ENCODE measurements at regions not wholly inside any gene's neighbourhood (a gene's known extent, or its start where the extent isn't known, plus 50 kb on each side); places are given as distances from the start of the nearest gene placed in this dataset.
A peak's percentile ranks its signal among the peaks of the same experiment; 100 is the strongest.
"Not testable (repeated sequence)": the region's sequence is repeated elsewhere in the genome, so short reads cannot be mapped to it uniquely, and the experiment has no call there.

DNA sequence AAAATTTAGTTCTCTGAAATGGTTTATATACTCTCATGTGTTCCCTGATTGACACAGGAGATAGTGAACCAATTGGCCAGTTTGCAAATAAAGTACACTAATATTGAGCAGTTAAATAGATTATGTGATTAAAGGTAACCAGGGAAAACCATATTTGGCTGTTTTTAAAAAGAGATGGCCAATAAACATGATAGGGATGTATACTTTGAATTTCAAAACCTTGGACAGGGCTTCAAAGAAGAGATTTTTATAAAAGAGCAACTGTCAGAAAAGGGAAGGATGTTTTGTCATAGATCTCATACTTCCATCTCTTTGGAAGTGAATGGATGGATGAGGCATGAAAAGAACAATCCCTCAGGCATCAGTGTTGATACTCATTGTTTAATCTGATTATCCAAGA is 825.3 kb downstream of the STIM2 start:
- TF ChIP-seq, protein P1, sequence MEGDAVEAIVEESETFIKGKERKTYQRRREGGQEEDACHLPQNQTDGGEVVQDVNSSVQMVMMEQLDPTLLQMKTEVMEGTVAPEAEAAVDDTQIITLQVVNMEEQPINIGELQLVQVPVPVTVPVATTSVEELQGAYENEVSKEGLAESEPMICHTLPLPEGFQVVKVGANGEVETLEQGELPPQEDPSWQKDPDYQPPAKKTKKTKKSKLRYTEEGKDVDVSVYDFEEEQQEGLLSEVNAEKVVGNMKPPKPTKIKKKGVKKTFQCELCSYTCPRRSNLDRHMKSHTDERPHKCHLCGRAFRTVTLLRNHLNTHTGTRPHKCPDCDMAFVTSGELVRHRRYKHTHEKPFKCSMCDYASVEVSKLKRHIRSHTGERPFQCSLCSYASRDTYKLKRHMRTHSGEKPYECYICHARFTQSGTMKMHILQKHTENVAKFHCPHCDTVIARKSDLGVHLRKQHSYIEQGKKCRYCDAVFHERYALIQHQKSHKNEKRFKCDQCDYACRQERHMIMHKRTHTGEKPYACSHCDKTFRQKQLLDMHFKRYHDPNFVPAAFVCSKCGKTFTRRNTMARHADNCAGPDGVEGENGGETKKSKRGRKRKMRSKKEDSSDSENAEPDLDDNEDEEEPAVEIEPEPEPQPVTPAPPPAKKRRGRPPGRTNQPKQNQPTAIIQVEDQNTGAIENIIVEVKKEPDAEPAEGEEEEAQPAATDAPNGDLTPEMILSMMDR (IDR thresholded peaks at IDR 0.05; ENCODE audit: low read depth, low read length, missing control alignments), result no peak
- in situ Hi-C loops (cut with HindIII; ENCODE audit: low sequenced_read_pairs), result no loop called here
- H3K4me3 ChIP-seq (ENCODE audit: low read depth, low read length), result no peak overlapping the region
- no peak for DNase-seq (ENCODE audit: low read depth)

DNA sequence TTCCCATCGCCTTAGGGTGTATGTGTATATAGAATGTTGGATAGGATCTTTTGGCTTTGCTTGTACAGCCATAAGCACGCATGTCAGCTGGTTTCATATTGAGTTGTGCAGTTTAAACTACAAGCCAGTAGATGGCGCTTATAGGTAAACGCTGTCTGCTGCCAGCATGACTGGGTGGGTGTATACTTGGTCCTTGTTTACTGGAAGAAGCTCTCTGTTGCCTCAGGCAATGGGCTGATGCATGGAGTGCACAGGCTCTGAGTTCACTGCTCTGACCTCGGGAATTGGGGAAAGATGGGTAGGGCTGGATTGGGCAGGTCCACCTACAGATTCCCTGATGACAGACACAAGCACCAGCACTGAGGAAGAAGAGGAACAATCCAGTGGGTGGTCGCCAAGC is 831.5 kb downstream of the STIM2 start:
- in situ Hi-C loops (cut with HindIII; ENCODE audit: low sequenced_read_pairs), result no loop called here
- TF ChIP-seq, protein P1 (IDR thresholded peaks at IDR 0.05; ENCODE audit: low read depth, low read length, missing control alignments), result peak; percentile 50
- DNase-seq (ENCODE audit: low read depth), result no peak
- no peak overlapping the region for H3K4me3 ChIP-seq (ENCODE audit: low read depth, low read length)

DNA sequence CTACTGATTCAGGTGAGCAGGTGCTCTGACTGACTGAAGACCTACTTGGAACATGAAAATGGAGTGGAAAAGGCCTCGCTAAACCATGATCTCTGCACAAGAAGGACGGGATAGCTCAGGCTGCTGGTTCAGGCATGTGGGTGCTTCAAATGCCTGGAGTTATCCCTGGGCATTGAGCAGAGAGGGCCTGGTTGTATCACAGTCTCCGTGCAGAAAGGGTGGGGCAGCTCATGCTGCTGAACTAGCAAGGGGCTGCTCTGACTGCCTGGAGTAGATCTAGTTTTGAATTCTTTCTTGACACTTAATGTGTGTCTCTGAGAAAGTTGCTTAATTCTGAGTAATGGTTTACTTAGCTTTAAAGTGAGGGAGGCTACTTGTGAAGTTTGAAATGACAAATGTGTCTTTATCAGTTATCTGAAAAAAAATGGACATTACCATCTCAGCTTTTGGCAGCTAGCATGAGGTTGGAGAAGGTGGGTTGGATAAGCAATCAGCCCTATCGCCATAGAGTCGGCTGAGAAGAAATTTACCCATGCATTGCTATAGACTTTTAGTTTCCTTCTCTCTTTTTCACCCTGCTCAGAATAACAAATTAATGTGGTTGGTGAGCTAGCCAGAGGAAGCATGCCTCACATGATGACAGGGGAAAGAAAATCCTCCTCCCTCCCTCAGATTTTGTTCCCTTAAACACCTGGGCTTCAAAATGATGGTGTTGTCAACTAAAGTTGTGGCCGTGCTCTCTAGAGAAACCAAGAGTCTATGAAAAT is 832.4 kb downstream of the STIM2 start:
- in situ Hi-C loops (cut with HindIII; ENCODE audit: low sequenced_read_pairs), result no loop called here
- TF ChIP-seq, protein P1 (IDR thresholded peaks at IDR 0.05; ENCODE audit: low read depth, low read length, missing control alignments), result no peak
- no peak for DNase-seq (ENCODE audit: low read depth)
- no peak overlapping the region for H3K4me3 ChIP-seq (ENCODE audit: low read depth, low read length)

DNA sequence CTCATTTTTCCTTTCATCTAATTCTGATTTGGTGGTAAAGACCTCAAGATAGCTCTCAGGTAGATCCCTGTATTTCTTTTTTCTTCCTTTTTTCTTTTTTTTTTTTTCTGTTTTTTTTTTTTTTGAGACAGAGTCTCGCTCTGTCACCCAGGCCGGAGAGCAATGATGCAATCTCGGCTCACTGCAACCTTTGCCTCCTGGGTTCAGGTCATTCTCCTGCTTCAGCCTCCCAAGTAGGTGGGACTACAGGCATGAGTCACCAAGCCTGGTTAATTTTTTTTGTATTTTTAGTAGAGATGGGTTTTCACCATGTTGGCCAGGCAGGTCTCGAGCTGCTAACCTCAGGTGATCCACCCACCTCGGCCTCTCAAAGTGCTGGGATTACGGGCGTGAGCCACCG is 835.6 kb downstream of the STIM2 start:
- in situ Hi-C loops (cut with HindIII; ENCODE audit: low sequenced_read_pairs); H3K4me3 ChIP-seq (ENCODE audit: low read depth, low read length); DNase-seq (ENCODE audit: low read depth): not testable (repeated sequence)

DNA sequence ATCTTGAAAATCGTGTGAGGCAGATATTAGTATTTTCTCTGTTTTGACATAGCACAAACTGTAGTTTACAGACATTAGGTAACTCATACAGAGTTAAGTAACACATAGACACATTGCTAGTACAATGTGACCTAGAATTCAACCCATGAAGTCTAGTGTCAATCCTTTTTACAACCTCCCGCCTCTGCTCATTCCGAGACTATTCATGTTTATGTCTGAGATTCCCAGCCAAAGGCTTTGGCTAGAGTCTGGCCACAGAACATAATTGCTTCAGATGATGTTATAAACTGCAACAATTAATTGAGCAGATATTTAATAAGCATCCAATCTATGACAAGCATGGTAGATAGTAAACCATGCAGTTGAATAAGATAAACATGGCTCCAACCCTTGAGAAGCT is 841.0 kb downstream of the STIM2 start:
- no peak overlapping the region for H3K4me3 ChIP-seq (ENCODE audit: low read depth, low read length)
- no peak for DNase-seq (ENCODE audit: low read depth)
- in situ Hi-C loops (cut with HindIII; ENCODE audit: low sequenced_read_pairs), result no loop called here
- TF ChIP-seq, protein P1 (IDR thresholded peaks at IDR 0.05; ENCODE audit: low read depth, low read length, missing control alignments), result no peak

DNA sequence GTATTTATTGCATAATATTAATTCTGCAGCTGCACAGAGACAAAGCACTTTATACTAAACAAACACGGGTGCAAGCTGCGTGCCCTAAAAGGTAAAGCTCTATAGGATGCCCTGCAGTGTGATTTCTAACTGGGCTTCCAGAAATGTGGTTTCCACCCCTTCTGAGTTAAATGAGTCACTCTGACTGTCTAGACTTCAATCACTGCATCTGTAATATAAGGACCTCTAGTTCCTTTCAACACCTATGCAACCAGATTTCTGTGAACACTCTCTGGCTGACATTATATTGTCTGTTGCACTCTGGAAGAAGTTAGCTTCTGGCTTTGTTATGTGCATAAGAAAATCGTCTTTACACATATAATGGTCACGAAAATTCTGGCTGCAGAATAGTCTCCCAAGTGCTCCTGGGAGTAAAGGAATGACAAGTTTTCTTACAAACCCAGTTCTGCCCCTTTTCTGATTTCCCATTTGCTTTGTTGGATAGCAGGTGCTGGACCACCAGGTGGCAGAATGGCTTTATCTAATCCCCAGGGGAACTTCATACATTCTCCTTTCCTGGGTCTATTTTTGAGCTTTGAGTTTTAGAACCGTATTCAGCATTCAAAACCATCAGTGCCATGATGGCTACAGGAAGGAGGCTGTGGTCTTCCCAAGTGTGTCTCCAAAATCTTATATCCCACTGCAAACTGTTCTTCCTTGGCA is 842.2 kb downstream of the STIM2 start:
- no peak overlapping the region for H3K4me3 ChIP-seq (ENCODE audit: low read depth, low read length)
- no peak for DNase-seq (ENCODE audit: low read depth)
- TF ChIP-seq, protein P1 (IDR thresholded peaks at IDR 0.05; ENCODE audit: low read depth, low read length, missing control alignments), result peak; percentile 33
- in situ Hi-C loops (cut with HindIII; ENCODE audit: low sequenced_read_pairs), result no loop called here

DNA sequence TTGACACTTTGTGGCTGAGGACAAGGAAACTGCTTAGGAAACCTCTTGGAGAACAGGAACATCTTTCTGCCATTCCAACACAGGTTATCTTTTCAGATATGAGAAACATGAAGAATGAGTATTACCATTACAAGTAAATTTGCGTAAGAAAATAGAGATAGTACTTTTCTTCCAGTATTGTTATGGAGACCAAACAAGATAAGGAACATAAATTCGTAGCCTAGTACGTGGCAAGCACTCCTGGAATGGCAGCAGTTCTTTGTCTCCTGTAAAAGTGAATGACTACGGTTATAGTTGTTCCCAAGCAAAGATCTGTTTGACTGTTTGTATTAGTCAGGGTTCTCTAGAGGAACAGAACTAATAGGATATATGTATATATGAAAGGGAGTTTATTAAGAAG is 843.1 kb downstream of the STIM2 start:
- H3K4me3 ChIP-seq (ENCODE audit: low read depth, low read length), result no peak overlapping the region
- TF ChIP-seq, protein P1 (IDR thresholded peaks at IDR 0.05; ENCODE audit: low read depth, low read length, missing control alignments), result no peak

More for the DNA sequence above, 843.1 kb downstream of the STIM2 start:
- in situ Hi-C loops (cut with HindIII; ENCODE audit: low sequenced_read_pairs), result no loop called here
- DNase-seq (ENCODE audit: low read depth), result no peak

All from astrocyte of the cerebellum (primary cell).